Naive thymus-derived CD4-positive, alpha-beta T cell (primary cell): ENCODE measurements at regions not wholly inside any gene's neighbourhood (a gene's known extent, or its start where the extent isn't known, plus 50 kb on each side); places are given as distances from the start of the nearest gene placed in this dataset.

Source experiments
- ATAC-seq: fragments of 150-1000 bp; cut with Tn5 transposase; 2 replicates; pipeline ENCODE4 v1.10.0; 2021; ENCODE audit warnings: mild to moderate bottlenecking, moderate library complexity
- CTCF ChIA-PET: fragments of 350-600 bp; sonication (Branson Sonifier 250); formaldehyde crosslinking; loops from one replicate; lab custom pipeline; 2021; ENCODE audit warnings: antibody characterized with exemption; lab: Charles Lee
- POLR2A ChIA-PET: fragments of 350-600 bp; sonication (Branson Sonifier 250); formaldehyde crosslinking; loops from one replicate; lab custom pipeline; 2021; ENCODE audit warnings: antibody characterized with exemption, inconsistent platforms; lab: Charles Lee
- DNase-seq, 9 donors: peaks; one replicate each; pipeline versions ENCODE4 v3.0.0 to v3.0.0-alpha.2; 2020 to 2022; ENCODE audit warnings: mixed read lengths in 1 of 9
- H3K27ac ChIP-seq: one replicate; pipeline ENCODE4 v1.7.0; 2013; ENCODE audit warnings: mild to moderate bottlenecking, low read depth, low read length, moderate library complexity
- H3K27me3 ChIP-seq, 2 donors: one replicate each; pipeline ENCODE4 v1.7.0; 2013; ENCODE audit warnings: low read length in 2 of 2, mild to moderate bottlenecking in 2 of 2, moderate library complexity in 2 of 2; ENCODE audit not compliant: control insufficient read depth in 2 of 2, insufficient read depth in 2 of 2
- H3K36me3 ChIP-seq, 3 experiments: 1 replicate in 2 of 3; 2 replicates in 1 of 3; pipeline ENCODE4 v1.7.0; 2013; ENCODE audit warnings: low read length in 3 of 3, mild to moderate bottlenecking in 3 of 3, moderate library complexity in 1 of 3; ENCODE audit not compliant: insufficient read depth in 3 of 3, control insufficient read depth in 2 of 3
- H3K4me1 ChIP-seq, 2 donors: one replicate each; pipeline ENCODE4 v1.7.0; 2013; ENCODE audit warnings: low read length in 2 of 2, mild to moderate bottlenecking in 2 of 2, moderate library complexity in 1 of 2; ENCODE audit not compliant: control insufficient read depth in 2 of 2, insufficient read depth in 2 of 2
- H3K4me3 ChIP-seq: 2 replicates; pipeline ENCODE4 v1.7.0; 2013; ENCODE audit warnings: mild to moderate bottlenecking, low read length
- H3K9me3 ChIP-seq, 3 experiments: 1 replicate in 2 of 3; 2 replicates in 1 of 3; pipeline ENCODE4 v1.7.0; 2013; ENCODE audit warnings: low read length in 3 of 3; ENCODE audit not compliant: control insufficient read depth in 2 of 3
- H3K27ac Mint-ChIP-seq, 9 donors: one replicate each; pipeline ENCODE4 v1.8.0; 2020 to 2022; ENCODE audit warnings: mixed read lengths in 9 of 9, mild to moderate bottlenecking in 8 of 9, moderate library complexity in 5 of 9, inconsistent platforms in 2 of 9
- H3K27me3 Mint-ChIP-seq, 5 donors: one replicate each; pipeline ENCODE4 v1.8.0; 2021 to 2022; ENCODE audit warnings: mixed read lengths in 5 of 5, mild to moderate bottlenecking in 1 of 5
- H3K36me3 Mint-ChIP-seq, 5 donors: one replicate each; pipeline ENCODE4 v1.8.0; 2020 to 2022; ENCODE audit warnings: mixed read lengths in 5 of 5, mild to moderate bottlenecking in 3 of 5, inconsistent platforms in 1 of 5
- H3K4me1 Mint-ChIP-seq, 7 donors: one replicate each; pipeline ENCODE4 v1.8.0; 2020 to 2022; ENCODE audit warnings: mixed read lengths in 7 of 7, mild to moderate bottlenecking in 3 of 7, inconsistent platforms in 1 of 7
- H3K4me3 Mint-ChIP-seq, 10 donors: one replicate each; pipeline ENCODE4 v1.8.0; 2020 to 2022; ENCODE audit warnings: mild to moderate bottlenecking in 10 of 10, mixed read lengths in 10 of 10, moderate library complexity in 6 of 10, inconsistent platforms in 2 of 10
- H3K9me3 Mint-ChIP-seq, 11 donors: one replicate each; pipeline ENCODE4 v1.8.0; 2020 to 2022; ENCODE audit warnings: mixed read lengths in 11 of 11, mild to moderate bottlenecking in 4 of 11, inconsistent platforms in 1 of 11, moderate library complexity in 1 of 11
- intact Hi-C, 2 donors: fragments of 100-400 bp; cut with micrococcal nuclease; formaldehyde crosslinking; loops; one replicate each; pipeline ENCODE4 v1.15.1; 2023

GRCh38 chr10:94224656-94225055 lies 138.1 kb downstream of the NOC3L start:
- H3K27ac ChIP-seq, result no peak overlapping the region
- H3K36me3 ChIP-seq, result no peaks in the 10 kb centered on the region
- H3K9me3 ChIP-seq, result no peaks in the 10 kb centered on the region
- ChIA-PET CTCF (no interaction called here), POLR2A (no interaction called here)
- H3K36me3 Mint-ChIP-seq, result no peaks in the 10 kb centered on the region
- H3K4me3 ChIP-seq, result no peak overlapping the region
- H3K4me1 ChIP-seq, result no peaks in the 10 kb centered on the region
- no peaks in the 10 kb centered on the region for H3K27me3 ChIP-seq
- DNase-seq, result no peak
- H3K4me1 Mint-ChIP-seq, result no peaks in the 10 kb centered on the region
- H3K9me3 Mint-ChIP-seq, result peaks cover 0 to 2% (median 0%) of the 10 kb centered on the region in 11 donors
- H3K27ac Mint-ChIP-seq, result no peak overlapping the region
- intact Hi-C loops, result no loop called here
- no peak overlapping the region for H3K4me3 Mint-ChIP-seq
- peaks cover 0 to 11% (median 5%) of the 10 kb centered on the region in 5 donors for H3K27me3 Mint-ChIP-seq
- no peak for ATAC-seq

- Mint-ChIP-seq H3K27ac (no peak overlapping the region), H3K36me3 (no peaks in the 10 kb centered on the region), H3K4me1 (no peaks in the 10 kb centered on the region), H3K4me3 (no peak overlapping the region), H3K27me3 (peaks cover 0 to 11% (median 5%) of the 10 kb centered on the region in 5 donors), H3K9me3 (peaks cover 0 to 2% (median 0%) of the 10 kb centered on the region in 11 donors)
- ChIA-PET CTCF (no interaction called here), POLR2A (no interaction called here)
- H3K27ac ChIP-seq, result no peak overlapping the region
- no peaks in the 10 kb centered on the region for H3K36me3 ChIP-seq
- ATAC-seq, result no peak
- no peaks in the 10 kb centered on the region for H3K27me3 ChIP-seq
- intact Hi-C loops, result no loop called here
- no peak for DNase-seq
- no peak overlapping the region for H3K4me3 ChIP-seq
- no peaks in the 10 kb centered on the region for H3K9me3 ChIP-seq
- no peaks in the 10 kb centered on the region for H3K4me1 ChIP-seq
Observed at GRCh38 chr10:94225589-94225988, 137.2 kb downstream of the NOC3L start.

GRCh38 chr10:94230134-94230785 lies 132.5 kb downstream of the NOC3L start:
- no peak for DNase-seq
- Histone ChIP-seq H3K27ac (no peak overlapping the region), H3K4me1 (no peaks in the 10 kb centered on the region), H3K27me3 (no peaks in the 10 kb centered on the region), H3K9me3 (no peaks in the 10 kb centered on the region), H3K4me3 (no peak overlapping the region), H3K36me3 (no peaks in the 10 kb centered on the region)
- ChIA-PET POLR2A (no interaction called here), CTCF (no interaction called here)
- Mint-ChIP-seq H3K9me3 (peaks cover 0 to 2% (median 0%) of the 10 kb centered on the region in 11 donors), H3K36me3 (no peaks in the 10 kb centered on the region), H3K27me3 (peaks cover 0 to 19% (median 6%) of the 10 kb centered on the region in 5 donors), H3K4me3 (no peak overlapping the region), H3K27ac (no peak overlapping the region), H3K4me1 (no peaks in the 10 kb centered on the region)
- ATAC-seq, result no peak
- intact Hi-C loops, result no loop called here

DNA sequence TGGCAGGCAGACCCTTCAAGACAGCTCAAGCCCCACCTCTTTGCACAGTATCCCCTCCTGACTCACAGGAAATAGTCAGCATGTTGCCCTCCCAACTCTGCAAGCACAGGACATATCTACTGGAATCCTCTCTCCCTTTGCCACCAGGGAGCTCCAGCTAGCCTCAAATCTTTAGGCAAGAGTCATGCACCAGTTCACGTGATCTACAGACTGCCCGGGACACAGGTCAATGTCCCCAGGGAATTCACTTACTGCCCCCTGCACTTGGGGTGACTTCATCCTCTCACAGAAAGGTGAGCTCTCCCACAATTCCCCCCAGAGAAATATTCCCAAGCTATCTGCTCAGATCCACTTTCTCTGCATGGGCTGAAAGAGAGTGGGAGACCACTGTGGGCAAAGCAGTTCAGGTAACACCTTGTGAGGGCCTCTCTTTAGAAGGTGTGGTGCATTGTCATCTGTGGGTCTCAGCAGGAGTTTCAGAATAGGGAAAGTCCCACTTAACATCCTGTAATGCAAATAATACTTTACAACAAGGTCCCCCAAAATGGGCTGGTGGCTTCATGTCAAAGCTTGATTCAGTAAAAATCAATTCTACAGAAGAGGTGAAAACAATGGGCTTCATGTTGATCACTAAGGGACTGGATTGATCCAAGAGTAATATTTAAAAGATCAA lies 129.9 kb downstream of the NOC3L start:
- Histone ChIP-seq H3K4me1 (no peaks in the 10 kb centered on the region), H3K27ac (no peak overlapping the region), H3K36me3 (no peaks in the 10 kb centered on the region), H3K27me3 (no peaks in the 10 kb centered on the region), H3K9me3 (no peaks in the 10 kb centered on the region), H3K4me3 (no peak overlapping the region)
- ChIA-PET CTCF (no interaction called here), POLR2A (no interaction called here)
- Mint-ChIP-seq H3K36me3 (no peaks in the 10 kb centered on the region), H3K27ac (no peak overlapping the region), H3K4me1 (no peaks in the 10 kb centered on the region), H3K27me3 (peaks cover 0 to 25% (median 8%) of the 10 kb centered on the region in 5 donors), H3K4me3 (no peak overlapping the region), H3K9me3 (peaks cover 0 to 2% (median 0%) of the 10 kb centered on the region in 11 donors)
- ATAC-seq, result no peak
- DNase-seq, result no peak
- intact Hi-C loops, result no loop called here

GRCh38 chr10:94235461-94235860 lies 127.3 kb downstream of the NOC3L start:
- peaks cover 0 to 38% (median 16%) of the 10 kb centered on the region in 5 donors for H3K27me3 Mint-ChIP-seq

GRCh38 chr10:94238006-94238617 lies 124.6 kb downstream of the NOC3L start:
- Histone ChIP-seq H3K4me1 (no peaks in the 10 kb centered on the region), H3K27me3 (no peaks in the 10 kb centered on the region), H3K36me3 (no peaks in the 10 kb centered on the region), H3K27ac (no peak overlapping the region), H3K4me3 (no peak overlapping the region), H3K9me3 (no peaks in the 10 kb centered on the region)
- Mint-ChIP-seq H3K27ac (no peak overlapping the region), H3K27me3 (peaks cover 17 to 35% (median 21%) of the 10 kb centered on the region in 5 donors), H3K9me3 (peaks cover 0 to 3% (median 0%) of the 10 kb centered on the region in 11 donors), H3K36me3 (no peaks in the 10 kb centered on the region), H3K4me3 (no peak overlapping the region), H3K4me1 (peaks cover 0 to 2% (median 0%) of the 10 kb centered on the region in 7 donors)
- intact Hi-C loops, result no loop called here
- ATAC-seq, result no peak
- CTCF ChIA-PET, result no interaction called here
- DNase-seq, result no peak
- POLR2A ChIA-PET, result no interaction called here

More at GRCh38 chr10:94235461-94235860, 127.3 kb downstream of the NOC3L start:
- Mint-ChIP-seq H3K4me1 (no peaks in the 10 kb centered on the region), H3K9me3 (peaks cover 0 to 2% (median 0%) of the 10 kb centered on the region in 11 donors), H3K4me3 (no peak overlapping the region), H3K27ac (no peak overlapping the region), H3K36me3 (no peaks in the 10 kb centered on the region)
- POLR2A ChIA-PET, result no interaction called here
- no peaks in the 10 kb centered on the region for H3K9me3 ChIP-seq
- no peaks in the 10 kb centered on the region for H3K36me3 ChIP-seq
- intact Hi-C loops, result no loop called here
- no peaks in the 10 kb centered on the region for H3K4me1 ChIP-seq
- no peaks in the 10 kb centered on the region for H3K27me3 ChIP-seq
- no peak overlapping the region for H3K4me3 ChIP-seq
- no peak overlapping the region for H3K27ac ChIP-seq
- ATAC-seq, result no peak
- CTCF ChIA-PET, result no interaction called here
- DNase-seq, result no peak
